NCI-H1048 (cell line): ENCODE measurements at regions not wholly inside any gene's neighbourhood (a gene's known extent, or its start where the extent isn't known, plus 50 kb on each side); places are given as distances from the start of the nearest gene placed in this dataset.
"Not testable (repeated sequence)": the region's sequence is repeated elsewhere in the genome, so short reads cannot be mapped to it uniquely, and the experiment has no call there.

ENCODE experiments used
- DNase-seq: peaks from one replicate; lab custom pipeline; 2025; lab: John Stamatoyannopoulos, UW

- no peak for DNase-seq
Observed at GRCh38 chr9:73219985-73220626, 68.4 kb downstream of the ANXA1 start.

DNA sequence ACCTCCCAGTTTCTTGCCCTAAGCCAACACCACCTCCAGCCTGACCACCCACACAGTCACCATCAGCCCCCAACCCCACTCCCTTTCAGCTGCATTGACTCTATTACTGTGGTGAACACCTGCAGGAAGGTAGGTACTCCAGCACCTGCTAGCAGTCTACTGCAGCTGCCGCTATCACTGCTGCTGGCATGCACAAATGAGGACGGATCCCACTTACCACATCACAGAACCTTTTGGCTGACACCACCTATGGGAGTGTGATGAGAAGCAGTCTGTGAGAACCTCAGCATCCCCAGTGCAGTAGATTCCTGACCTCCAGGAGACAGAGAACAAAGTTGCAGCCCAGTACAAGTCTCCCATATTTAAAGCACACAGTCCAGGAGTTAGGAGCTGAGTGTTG lies 71.9 kb downstream of the ANXA1 start:
- DNase-seq = no peak

- DNase-seq = no peak
Observed at GRCh38 chr9:73229543-73229942, 77.9 kb downstream of the ANXA1 start.

DNA sequence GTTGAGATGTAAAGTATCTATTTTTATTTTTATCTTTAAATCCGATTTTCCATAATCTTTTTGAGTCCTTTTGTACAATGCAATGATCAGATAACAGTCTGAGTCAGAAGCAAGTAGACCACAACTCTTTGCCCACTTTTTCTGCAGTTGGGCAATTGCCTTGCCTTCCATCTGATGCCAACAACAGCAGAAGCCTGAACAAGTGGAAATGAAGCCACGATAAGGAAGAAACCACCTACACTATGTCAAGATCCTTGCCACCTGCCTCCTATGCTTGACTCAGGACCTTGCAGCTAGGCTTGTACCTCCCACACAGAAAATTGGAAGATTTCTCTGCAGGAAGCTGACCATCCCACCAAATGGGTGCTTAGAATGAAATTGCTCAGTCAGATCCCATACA lies 78.6 kb downstream of the ANXA1 start:
- DNase-seq = no peak

GRCh38 chr9:73231203-73231602 lies 79.5 kb downstream of the ANXA1 start:
- no peak for DNase-seq

- no peak for DNase-seq
Observed at GRCh38 chr9:73233359-73234007, 81.8 kb downstream of the ANXA1 start.

GRCh38 chr9:73234008-73234360 lies 82.3 kb downstream of the ANXA1 start:
- no peak for DNase-seq

DNA sequence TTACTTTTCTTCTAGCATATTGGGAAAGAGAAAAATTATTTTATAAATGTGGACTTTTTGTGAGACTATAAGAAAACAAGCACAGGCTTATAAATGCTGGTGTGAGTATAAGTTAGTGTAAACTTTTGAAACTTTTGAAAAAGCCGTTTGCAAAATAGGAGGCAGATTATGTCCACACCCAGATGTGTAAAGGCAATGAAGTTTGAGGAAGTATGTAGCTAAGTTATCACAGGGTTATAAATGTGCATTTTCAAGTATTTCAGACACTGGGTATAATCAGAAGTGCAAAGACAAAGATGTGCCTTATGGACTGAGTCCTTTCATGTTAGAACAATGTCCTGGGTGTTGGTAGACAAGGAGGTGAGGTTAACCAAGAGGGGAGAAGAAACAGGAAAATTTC lies 85.5 kb downstream of the ANXA1 start:
- no peak for DNase-seq

GRCh38 chr9:73239570-73240265 lies 88.1 kb downstream of the ANXA1 start:
- DNase-seq = no peak

GRCh38 chr9:73243078-73243477 lies 91.4 kb downstream of the ANXA1 start:
- DNase-seq = no peak

- DNase-seq = no peak
Observed at GRCh38 chr9:73259086-73259696, 107.5 kb downstream of the ANXA1 start.

DNA sequence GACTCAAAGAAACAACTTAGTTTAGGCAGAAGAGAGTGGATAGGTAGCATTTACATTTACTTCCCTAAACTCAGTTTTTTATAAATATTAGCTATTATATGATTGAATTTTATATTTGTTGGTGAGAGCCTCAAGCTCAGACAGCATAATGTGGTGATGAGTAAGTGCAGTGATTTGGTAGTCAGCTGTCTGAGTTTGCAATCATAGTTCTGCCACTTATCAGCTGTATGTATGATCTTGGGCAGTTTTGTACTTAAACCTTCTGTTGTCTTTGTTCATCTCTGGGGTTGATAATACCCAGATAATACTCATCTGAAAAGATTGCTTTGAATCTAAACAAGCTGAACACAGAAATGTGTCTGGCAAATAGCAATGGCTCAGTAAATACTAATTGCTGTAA lies 108.8 kb downstream of the ANXA1 start:
- DNase-seq = no peak

DNA sequence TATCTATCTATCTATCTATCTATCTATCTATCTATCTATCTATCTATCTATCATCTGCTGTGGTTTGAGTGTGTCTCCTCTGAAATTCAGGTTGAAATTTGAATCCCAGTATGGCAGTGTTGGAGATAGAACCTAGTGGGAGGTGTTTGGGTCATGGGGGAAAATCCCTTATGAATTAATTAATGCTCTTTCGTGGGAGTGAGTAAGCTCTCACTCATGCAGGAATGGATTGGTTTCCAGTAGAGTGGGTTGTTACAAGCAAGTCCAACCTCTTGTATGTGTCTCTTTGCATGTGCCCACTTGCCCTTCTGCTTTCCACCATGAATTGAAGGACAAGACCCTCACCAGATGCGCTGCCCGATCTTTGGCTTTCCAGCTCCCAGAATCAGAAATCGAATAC lies 113.0 kb downstream of the ANXA1 start:
- no peak for DNase-seq

- DNase-seq = no peak
Observed at GRCh38 chr9:73265876-73266275, 114.2 kb downstream of the ANXA1 start.

- DNase-seq = peak; percentile 10
Observed at GRCh38 chr9:73269430-73270101, 117.9 kb downstream of the ANXA1 start.

DNA sequence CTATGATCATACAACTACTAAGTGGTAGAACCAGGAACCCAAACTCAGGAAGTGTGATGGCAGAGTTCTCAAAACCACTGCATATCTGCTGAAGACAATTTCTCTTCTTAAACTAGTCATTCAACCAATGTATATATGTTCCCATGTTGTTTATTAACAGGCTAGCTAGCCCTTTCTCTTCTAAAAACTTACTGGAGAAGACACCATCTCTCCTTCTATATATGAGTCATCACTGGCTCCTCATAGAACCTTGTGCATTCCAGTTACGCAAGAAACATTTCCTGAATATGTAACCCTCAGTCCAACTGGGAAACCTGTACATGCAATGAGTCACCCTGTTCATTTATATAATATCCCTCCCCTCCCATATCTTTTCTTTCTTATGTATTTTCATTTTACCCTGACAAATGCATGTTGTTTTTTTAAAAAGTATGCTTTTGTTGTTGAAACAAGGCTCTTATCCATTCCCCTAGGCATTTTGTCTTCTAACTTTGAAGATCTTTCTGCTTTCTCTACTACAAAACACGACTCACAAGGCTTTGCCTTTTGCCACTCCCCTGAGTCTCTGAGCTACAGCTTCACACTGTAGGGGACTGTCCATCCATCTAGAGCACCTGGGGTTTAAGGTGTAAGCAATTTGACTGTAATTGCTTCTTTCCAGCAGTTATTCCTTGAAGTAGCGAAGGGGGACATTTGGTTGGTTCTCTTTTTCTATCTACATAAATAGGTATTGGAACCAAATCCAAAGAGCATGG lies 119.5 kb downstream of the ANXA1 start:
- DNase-seq = no peak

- no peak for DNase-seq
Observed at GRCh38 chr9:73280113-73280512, 128.4 kb downstream of the ANXA1 start.

DNA sequence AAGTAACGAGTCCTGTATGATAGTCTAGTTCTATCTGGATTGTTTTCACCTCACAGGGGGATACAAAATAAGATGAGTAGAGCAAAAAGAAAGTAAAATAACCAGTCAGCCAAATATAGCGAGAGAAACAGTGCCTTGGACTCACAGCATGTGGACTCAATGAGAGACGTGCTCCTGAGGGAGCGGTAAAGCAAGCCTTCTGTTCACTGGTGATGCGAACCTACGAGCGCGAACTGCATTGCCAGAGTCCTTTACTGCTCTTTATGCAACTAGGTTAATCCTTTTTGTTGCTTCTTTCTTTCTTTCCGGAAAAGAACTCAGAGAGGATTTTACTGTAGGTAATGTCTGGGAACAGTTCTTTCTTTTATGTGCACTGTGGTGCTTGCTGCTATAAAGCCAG lies 132.7 kb downstream of the ANXA1 start:
- DNase-seq = no peak

- DNase-seq = no peak
Observed at GRCh38 chr9:73294336-73294735, 142.7 kb downstream of the ANXA1 start.

DNA sequence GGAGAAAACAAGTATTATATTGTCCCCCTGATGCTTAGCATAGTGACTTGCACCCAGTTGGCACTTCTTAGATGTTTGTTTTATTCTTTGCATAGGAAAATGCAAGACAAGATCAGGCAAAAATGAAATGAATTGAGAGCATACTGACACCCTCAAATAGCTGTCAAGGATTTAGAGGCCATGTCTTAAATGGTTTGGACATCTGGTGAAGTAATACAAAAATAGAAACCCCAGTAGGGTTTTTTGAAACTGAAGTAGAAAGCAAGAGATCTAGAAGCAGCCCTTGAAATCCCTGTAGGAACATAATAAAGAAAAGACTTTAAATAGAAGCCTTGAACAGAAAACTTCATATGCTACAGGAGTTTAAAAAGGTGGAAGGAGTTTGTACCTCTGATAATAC lies 174.3 kb downstream of the ANXA1 start:
- no peak for DNase-seq

GRCh38 chr9:73327149-73327548 lies 175.5 kb downstream of the ANXA1 start:
- no peak for DNase-seq

DNA sequence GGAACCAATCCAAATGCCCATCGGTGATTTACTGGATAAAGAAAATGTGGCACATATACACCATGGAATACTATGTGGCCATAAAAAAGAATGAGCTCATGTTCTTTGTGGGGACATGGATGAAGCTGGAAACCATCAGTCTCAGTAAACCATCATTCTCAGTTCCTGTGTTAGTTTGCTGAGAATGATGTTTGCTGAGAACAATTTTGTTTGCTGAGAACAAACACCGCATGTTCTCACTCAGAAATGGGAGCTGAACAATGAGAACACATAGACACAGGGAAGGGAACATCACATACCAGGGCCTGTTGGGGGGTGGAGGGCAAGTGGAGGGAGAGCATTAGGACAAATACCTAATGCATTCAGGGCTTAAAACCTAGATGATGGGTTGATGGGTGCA lies 185.5 kb downstream of the ANXA1 start:
- not testable (repeated sequence) for DNase-seq
